NT2/D1 (cell line): ENCODE measurements at regions not wholly inside any gene's neighbourhood (a gene's known extent, or its start where the extent isn't known, plus 50 kb on each side); places are given as distances from the start of the nearest gene placed in this dataset.

Experiments used
- SUZ12 ChIP-seq: IDR thresholded peaks from 2 replicates; pipeline ENCODE4 v1.6.1; 2011; ENCODE audit not compliant: insufficient read length, insufficient read depth; ENCODE audit errors: extremely low read depth
- YY1 ChIP-seq: IDR thresholded peaks from 2 replicates; pipeline ENCODE4 v1.6.1; 2011; ENCODE audit not compliant: insufficient read length, insufficient read depth
- ZNF274 ChIP-seq: IDR thresholded peaks from 2 replicates; pipeline ENCODE4 v1.6.1; 2011; ENCODE audit warnings: mild to moderate bottlenecking, low read depth, low read length

- TF ChIP-seq ZNF274, result no peak
- no peak for TF ChIP-seq YY1
- TF ChIP-seq SUZ12, result no peak
Observed at GRCh38 chr4:132276185-132276584, 872.9 kb upstream of the PCDH10 start.
